CD4-positive, alpha-beta T cell treated with Interleukin-12 subunit alpha and Interleukin-12 subunit beta, for 1 hour (primary cell): ENCODE measurements at regions not wholly inside any gene's neighbourhood (a gene's known extent, or its start where the extent isn't known, plus 50 kb on each side); places are given as distances from the start of the nearest gene placed in this dataset.

Experiments used
- DNase-seq: peaks from one replicate; pipeline ENCODE4 v3.0.0-alpha.2; 2020

- DNase-seq = no peak
Measured at GRCh38 chr13:39167018-39167417, 128.8 kb downstream of the NHLRC3 start.

DNA sequence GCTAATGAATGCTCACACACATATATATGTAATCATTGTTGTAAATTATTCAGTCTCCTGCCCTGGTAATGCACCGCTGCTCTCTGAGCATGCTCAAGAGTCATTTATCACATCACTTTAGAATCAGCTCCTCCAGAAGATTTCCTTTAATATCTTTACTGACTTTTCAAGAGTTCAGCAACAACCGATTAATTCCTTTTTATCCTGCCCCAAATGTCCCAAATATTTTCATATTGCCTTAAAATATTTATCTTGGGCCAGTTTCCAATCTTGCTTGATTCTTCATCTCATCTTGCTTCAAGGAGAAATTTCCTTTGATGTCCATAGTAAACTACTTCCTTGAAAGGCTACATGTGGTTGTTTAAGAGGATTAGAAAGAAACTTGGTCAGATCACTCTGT, 132.5 kb downstream of the NHLRC3 start:
- DNase-seq = no peak

- no peak for DNase-seq
Measured at GRCh38 chr13:39185326-39185725, 147.1 kb downstream of the NHLRC3 start.

DNA sequence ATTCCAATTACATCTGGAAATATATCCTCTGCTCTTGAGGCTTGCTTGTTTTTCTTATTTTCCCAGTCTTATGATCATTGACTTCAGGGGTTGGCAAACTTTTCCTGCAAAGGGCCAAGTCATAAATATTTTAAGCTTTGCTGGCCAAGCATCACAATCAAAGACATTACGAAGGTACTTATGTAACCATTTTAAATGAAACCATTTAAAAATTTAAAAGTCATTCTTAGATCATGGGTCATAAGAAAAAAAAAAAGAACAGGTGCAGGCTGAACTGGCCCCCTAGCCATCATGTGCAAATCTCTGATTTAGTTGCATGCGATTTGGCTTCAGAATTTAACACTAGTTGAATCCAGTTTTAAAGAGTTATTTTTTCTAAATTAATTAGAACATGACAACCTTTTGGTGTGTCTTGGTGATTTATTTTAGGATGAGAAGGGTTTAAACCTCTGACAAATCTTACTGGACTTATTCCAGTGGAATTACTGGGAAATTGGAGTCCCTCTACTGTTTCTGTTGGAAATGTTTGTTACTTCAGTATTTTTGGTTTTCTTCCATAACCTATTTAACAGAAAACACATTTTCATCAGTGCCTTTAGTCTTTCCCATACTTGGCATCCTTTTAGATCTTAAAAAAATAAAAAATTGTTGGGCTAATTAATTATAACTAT, 148.1 kb downstream of the NHLRC3 start:
- DNase-seq = no peak

GRCh38 chr13:39189778-39190177, 151.5 kb downstream of the NHLRC3 start:
- DNase-seq = no peak

GRCh38 chr13:39196965-39197646, 158.8 kb downstream of the NHLRC3 start:
- DNase-seq = no peak

GRCh38 chr13:39197647-39198007, 159.4 kb downstream of the NHLRC3 start:
- no peak for DNase-seq

GRCh38 chr13:39200249-39200910, 162.1 kb downstream of the NHLRC3 start:
- no peak for DNase-seq

DNA sequence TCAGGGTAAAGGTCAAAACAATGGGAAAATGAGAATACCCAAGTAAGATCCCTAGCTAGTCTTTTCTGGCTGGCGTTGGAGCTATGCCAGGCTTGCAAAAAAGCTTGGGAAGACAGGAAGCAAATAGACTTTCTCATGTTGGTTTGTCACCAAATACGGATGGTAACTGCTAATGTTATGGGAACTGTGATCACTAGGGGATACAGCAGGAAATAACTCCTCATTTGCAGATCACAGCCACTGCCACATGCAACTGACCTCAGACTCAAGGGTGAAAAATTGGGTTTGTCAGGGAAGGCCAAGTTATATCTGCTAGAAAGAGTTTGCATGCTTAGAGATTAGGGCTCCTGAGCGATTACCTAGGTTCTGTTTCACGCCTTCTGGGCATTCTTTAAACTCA, 162.9 kb downstream of the NHLRC3 start:
- DNase-seq = no peak

GRCh38 chr13:39202746-39203145, 164.5 kb downstream of the NHLRC3 start:
- no peak for DNase-seq

DNA sequence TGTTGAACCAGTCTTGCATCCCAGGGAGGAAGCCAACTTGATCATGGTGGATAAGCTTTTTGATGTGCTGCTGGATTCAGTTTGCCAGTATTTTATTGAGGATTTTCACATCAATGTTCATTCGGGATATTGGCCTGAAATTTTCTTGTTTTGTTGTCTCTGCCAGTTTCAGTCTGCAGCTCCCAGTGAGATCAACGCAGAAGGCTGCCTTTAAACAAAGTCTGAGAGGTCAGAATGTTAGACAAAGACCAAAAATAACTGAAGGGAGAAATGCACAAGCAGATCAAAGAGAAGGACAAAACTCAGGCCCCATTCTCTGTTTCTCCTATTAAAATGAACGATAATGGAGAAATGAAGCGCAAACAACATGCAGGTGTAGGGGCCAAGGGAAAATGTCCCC, 170.4 kb downstream of the NHLRC3 start:
- DNase-seq = no peak

DNA sequence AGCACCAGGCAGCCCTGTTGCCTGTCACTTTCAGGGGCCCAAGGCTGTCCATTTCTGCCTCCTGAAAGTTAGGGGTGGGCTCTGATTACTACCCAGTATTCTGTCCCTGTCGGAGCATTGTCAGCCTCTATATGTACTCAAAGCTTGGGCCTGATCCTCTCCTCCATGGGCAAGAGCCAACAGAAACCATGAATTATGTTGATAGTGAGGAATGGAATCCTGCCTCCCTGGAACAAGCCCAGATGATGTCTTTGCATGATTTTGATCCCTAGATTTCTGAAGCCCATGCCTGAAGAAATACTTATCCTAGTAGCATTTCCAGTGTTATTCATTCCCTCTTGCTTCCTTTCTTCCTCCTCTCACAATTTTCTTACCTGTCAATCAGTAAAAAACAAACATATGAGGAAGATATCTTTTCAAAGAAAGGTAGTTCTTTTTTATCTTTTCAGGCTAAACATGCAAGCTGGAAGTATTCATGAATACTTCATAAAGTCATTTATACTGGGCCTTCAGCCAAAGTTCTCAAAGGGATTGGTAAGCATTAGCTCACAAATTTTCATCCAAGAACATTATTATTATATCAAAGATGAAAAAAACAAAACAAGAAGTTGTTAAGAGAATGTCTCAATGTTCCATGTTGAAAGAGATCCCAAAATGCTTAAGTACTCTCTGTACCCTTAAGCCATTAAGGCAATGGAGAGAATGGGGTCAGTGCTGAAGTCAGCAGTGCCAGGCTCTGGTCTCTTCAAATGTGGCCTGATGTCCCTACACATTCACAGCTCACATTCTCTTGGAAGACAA, 171.7 kb downstream of the NHLRC3 start:
- DNase-seq = no peak

- DNase-seq = no peak
Measured at GRCh38 chr13:39210961-39211534, 172.8 kb downstream of the NHLRC3 start.

- DNase-seq = no peak
Measured at GRCh38 chr13:39215971-39216370, 177.7 kb downstream of the NHLRC3 start.

DNA sequence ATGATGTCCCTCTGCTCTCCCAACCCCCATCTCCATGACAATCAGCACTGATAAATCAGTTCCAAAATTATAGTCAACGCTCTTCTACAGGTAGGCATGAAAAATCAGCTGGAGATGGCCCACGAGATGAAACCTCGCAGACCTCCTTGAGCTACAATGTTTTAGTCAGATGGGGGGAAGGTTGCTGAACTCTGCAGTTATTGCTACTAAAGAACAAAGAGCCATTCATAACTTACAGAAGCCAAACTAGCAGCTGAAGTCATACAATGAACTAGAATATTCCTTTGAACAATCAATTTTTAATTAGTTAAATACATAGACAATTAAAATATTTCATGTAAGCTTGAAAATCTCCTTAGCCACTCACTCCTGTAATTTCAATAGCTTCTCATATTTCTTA, 179.2 kb downstream of the NHLRC3 start:
- no peak for DNase-seq

- no peak for DNase-seq
Measured at GRCh38 chr13:39224671-39225240, 186.5 kb downstream of the NHLRC3 start.

DNA sequence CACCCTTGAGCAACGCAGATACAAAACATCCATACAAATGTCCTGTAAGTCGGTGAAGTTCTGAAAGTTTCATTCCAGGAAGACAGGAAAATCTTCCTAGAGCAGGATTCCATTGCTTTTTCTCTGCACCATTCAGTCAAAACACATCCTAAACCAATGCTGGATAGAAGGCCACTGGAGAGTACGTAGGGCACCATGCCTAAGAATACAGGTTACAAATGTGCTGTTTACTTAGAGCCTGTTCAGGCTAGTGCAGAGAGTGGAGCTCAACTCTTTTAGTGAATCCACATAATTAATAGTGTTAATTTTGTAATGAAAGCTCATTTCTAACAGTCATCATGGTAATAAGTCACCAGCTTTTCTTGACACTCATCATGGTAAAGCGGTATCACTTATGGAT, 187.6 kb downstream of the NHLRC3 start:
- DNase-seq = no peak

- DNase-seq = no peak
Measured at GRCh38 chr13:39226359-39226758, 188.1 kb downstream of the NHLRC3 start.

DNA sequence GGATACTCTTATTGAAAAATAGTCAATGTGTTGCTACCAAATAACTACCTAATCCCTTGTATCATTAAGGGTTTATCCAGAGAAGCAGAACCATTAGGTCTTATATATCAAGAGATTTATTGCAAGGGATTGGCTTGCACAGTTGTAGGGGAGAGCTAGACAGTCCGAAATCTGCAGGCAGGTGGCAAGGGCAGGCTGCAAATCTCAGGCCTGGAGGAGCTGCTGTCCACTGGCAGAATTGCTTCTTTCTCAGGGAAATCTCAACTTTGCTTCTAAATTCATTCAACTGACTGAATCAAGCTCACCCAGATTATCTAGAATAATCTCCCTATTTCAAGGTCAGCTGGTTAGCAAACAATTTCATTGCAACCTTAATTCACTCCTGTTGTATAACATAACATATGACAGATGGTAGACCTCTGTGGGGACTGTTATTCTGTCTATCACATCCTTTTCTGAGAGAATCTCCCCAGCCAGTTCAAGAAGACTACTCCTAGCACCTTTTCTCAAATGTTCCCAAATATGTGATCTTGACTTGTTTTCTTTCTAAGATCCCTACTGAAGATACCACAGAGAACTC, 194.2 kb downstream of the NHLRC3 start:
- DNase-seq = no peak

GRCh38 chr13:39232999-39233398, 194.7 kb downstream of the NHLRC3 start:
- DNase-seq = no peak

DNA sequence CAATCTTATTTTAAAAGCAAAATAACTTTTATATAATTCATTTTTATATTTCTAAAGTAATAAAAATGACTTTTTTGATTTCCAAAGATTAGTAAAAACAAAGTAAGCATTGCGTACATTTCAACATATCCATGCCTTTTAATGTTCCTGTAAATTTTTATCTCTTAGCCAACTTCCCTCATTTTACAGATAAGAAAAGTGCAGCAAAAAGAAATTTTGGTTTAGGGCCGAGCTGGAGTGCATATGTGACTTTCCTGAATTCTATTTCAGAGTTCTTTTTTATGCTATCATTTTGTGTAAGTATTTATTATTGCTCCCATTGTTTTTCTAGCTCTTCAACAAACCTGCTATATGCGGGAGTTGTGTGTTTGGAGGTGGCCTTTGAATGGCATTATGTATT, 195.3 kb downstream of the NHLRC3 start:
- no peak for DNase-seq

DNA sequence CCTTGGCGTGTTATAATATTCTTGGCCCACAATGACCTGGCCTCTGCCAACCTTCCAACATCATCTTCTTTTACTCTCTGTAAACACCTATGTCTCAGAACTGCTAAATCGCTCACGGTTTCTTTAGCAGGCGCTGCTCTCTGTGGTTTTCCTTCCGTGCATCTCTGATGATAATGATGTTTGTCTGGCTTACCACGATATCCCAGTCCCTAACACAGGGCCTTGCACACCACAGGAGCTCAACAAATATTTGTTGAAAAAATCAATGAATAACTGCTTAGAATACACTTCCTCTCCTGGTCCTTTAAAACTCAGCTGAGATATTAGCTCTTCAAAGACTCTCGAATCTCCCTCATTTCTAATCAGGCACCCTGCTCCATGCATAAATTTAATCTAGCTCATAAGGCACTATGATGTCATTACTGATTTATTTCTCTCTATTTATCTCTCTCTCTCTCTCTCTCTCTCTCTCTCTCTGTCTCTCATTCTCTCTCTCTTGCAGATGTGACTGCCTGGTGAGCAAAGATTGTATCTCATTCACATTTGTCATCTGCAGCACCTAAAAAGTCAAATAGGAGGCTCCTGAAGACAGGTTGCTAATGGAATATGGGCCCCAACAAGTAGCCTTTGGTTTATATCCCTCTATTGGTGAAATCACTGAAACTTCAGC, 206.4 kb downstream of the NHLRC3 start:
- no peak for DNase-seq
